Right cardiac atrium (tissue), 5 donors: ENCODE measurements at regions not wholly inside any gene's neighbourhood (a gene's known extent, or its start where the extent isn't known, plus 50 kb on each side); places are given as distances from the start of the nearest gene placed in this dataset.

Experiments
- ATAC-seq, 2 donors: fragments of 200-7000 bp; cut with Tn5 transposase; one replicate each; pipeline versions ENCODE4 v1.8.0 to v1.9.1; 2020; ENCODE audit warnings: moderate library complexity in 2 of 2, mild to moderate bottlenecking in 1 of 2
- DNase-seq, 3 donors: peaks; one replicate each; pipeline ENCODE4 v3.0.0-alpha.2; 2020
- H3K27ac ChIP-seq: one replicate; pipeline ENCODE4 v1.5.1; 2013; ENCODE audit warnings: mild to moderate bottlenecking, low read length, control low read depth, moderate library complexity
- H3K27me3 ChIP-seq: one replicate; pipeline ENCODE4 v1.6.1; 2013; ENCODE audit not compliant: control insufficient read depth, insufficient read depth
- H3K4me1 ChIP-seq: one replicate; pipeline ENCODE4 v1.6.1; 2013; ENCODE audit warnings: low read length; ENCODE audit not compliant: control insufficient read depth, insufficient read depth
- H3K4me3 ChIP-seq: one replicate; pipeline ENCODE4 v1.5.1; 2013; ENCODE audit warnings: low read length, control low read depth
- H3K9me3 ChIP-seq: one replicate; pipeline ENCODE4 v1.6.1; 2013; ENCODE audit warnings: low read length; ENCODE audit not compliant: control insufficient read depth
- WGBS: extraction: QIAGEN DNeasy Blood & Tissue Kit; methylation state at CpG from one replicate; pipeline ENCODE4 v1.1.7; 2013; 5-methylcytosine and 5-hydroxymethylcytosine counted together
- intact Hi-C, 4 donors: fragments of 100-400 bp; cut with DNase I; formaldehyde crosslinking; loops; one replicate each; pipeline versions ENCODE4 v1.11.0 to v1.14.0; 2022 to 2023
- donor health status: healthy with polysubstance abuse.
- donor health status: DM: no; HTN: yes; CAD: no.
- donor health status: DM: no; HTN: no; CAD: no.
- donor health status: DM: no; HTN: yes; CAD: no; lungs with severe emphysema.
- donor health status: DM: yes; HTN: yes; CAD: no.

GRCh38 chr2:128568106-128568505 is 249.4 kb upstream of the HS6ST1 start:
- Histone ChIP-seq H3K27ac (no peak overlapping the region), H3K4me1 (no peaks in the 10 kb centered on the region), H3K9me3 (no peaks in the 10 kb centered on the region), H3K27me3 (no peaks in the 10 kb centered on the region), H3K4me3 (no peak overlapping the region)
- ATAC-seq (no peak), DNase-seq (no peak)
- 79% methylated on average over 5 of the region's 5 CpGs for WGBS
- intact Hi-C loops: no loop called here

DNA sequence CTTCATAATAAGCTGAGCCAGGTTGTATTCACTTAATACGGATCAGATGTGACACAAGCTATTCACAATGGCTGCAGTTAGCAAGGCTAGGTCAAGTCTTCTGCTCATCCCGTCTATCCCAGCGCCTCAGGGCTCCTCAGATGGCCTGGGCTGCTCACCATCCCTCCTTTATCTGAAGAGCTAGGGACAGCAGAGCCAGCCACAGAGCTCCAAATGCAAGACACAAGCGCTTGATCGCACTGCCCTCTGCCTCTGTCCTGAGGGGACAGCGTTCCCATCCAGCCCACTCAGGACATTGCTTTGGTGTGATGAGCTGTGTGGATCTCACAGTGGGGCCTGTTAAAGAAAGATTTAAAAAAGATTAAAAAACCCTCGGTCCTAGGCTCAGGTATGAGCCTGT is 254.4 kb upstream of the HS6ST1 start:
- WGBS: 85% methylated on average over 7 of the region's 7 CpGs
- DNase-seq: no peak

DNA sequence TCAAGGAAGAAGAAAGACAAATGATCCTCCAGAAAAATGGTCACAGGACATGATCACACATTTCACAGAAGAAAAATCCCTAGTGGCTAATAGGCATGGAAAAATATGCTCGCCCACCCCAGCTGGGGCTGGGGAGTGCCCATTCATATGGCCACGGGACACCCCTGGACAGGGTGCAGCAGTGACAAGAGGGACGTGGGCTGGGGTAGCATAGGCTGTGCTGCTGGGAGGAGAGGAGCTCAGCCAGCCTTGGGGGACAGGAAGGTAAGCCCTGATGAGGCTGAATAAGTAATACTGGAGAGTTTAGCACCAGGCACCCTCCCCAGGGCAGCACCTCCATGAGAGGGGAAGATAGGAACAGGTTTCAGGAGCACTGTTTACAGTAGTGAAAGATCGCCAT is 254.9 kb upstream of the HS6ST1 start:
- intact Hi-C loops: no loop called here
- WGBS: 87% methylated on average over 4 of the region's 4 CpGs
- no peaks in the 10 kb centered on the region for H3K27me3 ChIP-seq
- ATAC-seq (no peak), DNase-seq (peak in 1 of 3 donors; percentile 37)
- H3K4me3 ChIP-seq: no peak overlapping the region
- H3K9me3 ChIP-seq: no peaks in the 10 kb centered on the region
- no peaks in the 10 kb centered on the region for H3K4me1 ChIP-seq
- no peak overlapping the region for H3K27ac ChIP-seq

More for the DNA sequence above, 254.4 kb upstream of the HS6ST1 start:
- H3K27me3 ChIP-seq: no peaks in the 10 kb centered on the region
- H3K9me3 ChIP-seq: no peaks in the 10 kb centered on the region
- ATAC-seq: peak in 1 of 2 donors; percentile 50
- no peak overlapping the region for H3K4me3 ChIP-seq
- no peaks in the 10 kb centered on the region for H3K4me1 ChIP-seq
- H3K27ac ChIP-seq: no peak overlapping the region
- intact Hi-C loops: no loop called here

- no peak overlapping the region for H3K4me3 ChIP-seq
- H3K9me3 ChIP-seq: no peaks in the 10 kb centered on the region
- WGBS: 89% methylated on average over 7 of the region's 7 CpGs
- H3K4me1 ChIP-seq: no peaks in the 10 kb centered on the region
- H3K27me3 ChIP-seq: no peaks in the 10 kb centered on the region
- H3K27ac ChIP-seq: no peak overlapping the region
- DNase-seq (no peak), ATAC-seq (no peak)
- intact Hi-C loops: no loop called here
Observed at GRCh38 chr2:128577141-128577930, 258.7 kb upstream of the HS6ST1 start.

DNA sequence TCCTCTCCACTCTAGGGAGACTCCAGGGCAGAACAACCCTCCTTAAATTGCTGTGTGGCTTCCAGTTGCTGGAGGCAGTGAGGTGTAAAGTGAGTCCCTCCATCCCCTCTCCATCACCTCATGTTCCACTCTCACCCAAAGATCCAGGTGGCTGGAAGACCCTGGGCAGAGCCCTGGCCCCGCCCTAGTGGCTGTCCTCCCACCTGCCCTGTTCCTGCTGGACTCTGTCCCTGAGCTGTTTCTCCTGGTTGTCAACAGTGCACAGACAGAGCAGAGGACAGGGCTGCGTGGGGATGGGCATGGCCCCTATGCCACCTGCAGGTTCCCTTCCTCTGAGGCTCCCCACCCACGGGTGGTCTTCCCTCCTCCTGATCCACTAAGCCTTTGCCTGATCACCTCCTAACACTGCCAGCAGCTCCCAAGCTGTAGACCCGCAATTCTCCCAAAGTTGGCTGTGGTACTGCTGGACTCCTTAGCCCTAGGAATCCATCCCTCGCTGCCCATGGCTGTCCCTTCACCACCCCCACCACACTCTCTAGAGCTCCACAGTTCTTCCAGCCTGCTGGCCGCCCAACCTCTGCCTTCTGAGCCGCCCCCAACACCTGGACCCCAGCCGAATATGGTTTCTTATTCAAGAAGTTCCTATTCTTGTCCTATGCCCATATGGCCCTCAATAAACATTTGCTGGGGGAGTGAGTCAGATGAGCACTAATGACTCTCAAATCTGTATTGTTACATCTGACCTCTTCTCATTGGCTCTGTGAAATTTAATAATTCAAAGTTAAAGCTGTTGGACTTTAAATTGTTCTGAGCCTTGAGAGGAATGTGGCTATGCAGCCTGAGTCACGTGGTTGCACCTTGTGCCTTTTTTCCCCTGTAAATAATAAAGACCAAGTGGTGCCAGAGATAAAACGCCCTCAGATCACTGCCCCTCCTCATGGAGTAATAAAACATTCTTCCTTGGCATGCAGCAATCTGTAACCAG is 260.0 kb upstream of the HS6ST1 start:
- no peak for ATAC-seq
- H3K4me3 ChIP-seq: no peak overlapping the region
- no peaks in the 10 kb centered on the region for H3K4me1 ChIP-seq
- no peak for DNase-seq
- WGBS: 71% methylated on average over 10 of the region's 10 CpGs
- no peaks in the 10 kb centered on the region for H3K9me3 ChIP-seq
- no peaks in the 10 kb centered on the region for H3K27me3 ChIP-seq
- no peak overlapping the region for H3K27ac ChIP-seq
- intact Hi-C loops: no loop called here

DNA sequence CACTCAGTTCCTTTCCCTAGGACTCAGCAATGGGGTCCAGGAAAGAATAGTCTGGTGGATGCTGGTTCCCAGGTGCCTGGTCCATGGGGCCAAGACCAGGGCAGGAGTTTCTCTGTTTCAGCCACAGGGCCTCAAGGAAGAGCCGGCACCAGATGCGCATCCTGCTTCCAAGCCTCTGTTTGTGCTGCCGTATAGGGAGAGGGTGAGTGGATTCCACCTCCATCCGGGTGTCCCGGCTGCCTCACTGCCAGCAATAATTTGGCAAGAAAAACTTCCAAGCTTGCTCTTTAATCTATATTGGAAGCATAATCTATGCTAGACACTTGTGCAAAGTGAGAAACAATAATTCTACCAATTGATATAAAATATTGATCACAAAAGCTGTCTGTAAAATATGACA is 261.2 kb upstream of the HS6ST1 start:
- intact Hi-C loops: no loop called here
- DNase-seq (no peak), ATAC-seq (no peak)
- no peak overlapping the region for H3K27ac ChIP-seq
- no peaks in the 10 kb centered on the region for H3K27me3 ChIP-seq
- no peak overlapping the region for H3K4me3 ChIP-seq
- 68% methylated on average over 5 of the region's 5 CpGs for WGBS
- no peaks in the 10 kb centered on the region for H3K4me1 ChIP-seq
- no peaks in the 10 kb centered on the region for H3K9me3 ChIP-seq

- Histone ChIP-seq H3K9me3 (no peaks in the 10 kb centered on the region), H3K4me3 (no peak overlapping the region), H3K27ac (no peak overlapping the region), H3K4me1 (no peaks in the 10 kb centered on the region), H3K27me3 (no peaks in the 10 kb centered on the region)
- 87% methylated on average over 6 of the region's 6 CpGs for WGBS
- DNase-seq: no peak
- ATAC-seq: peak in 1 of 2 donors; percentile 16
- intact Hi-C loops: no loop called here
Observed at GRCh38 chr2:128580988-128581848, 262.6 kb upstream of the HS6ST1 start.

- no peak overlapping the region for H3K4me3 ChIP-seq
- no peak overlapping the region for H3K27ac ChIP-seq
- 92% methylated on average over 2 of the region's 2 CpGs for WGBS
- intact Hi-C loops: no loop called here
- H3K9me3 ChIP-seq: no peaks in the 10 kb centered on the region
- DNase-seq: no peak
- ATAC-seq: no peak
- H3K4me1 ChIP-seq: no peaks in the 10 kb centered on the region
- no peaks in the 10 kb centered on the region for H3K27me3 ChIP-seq
Observed at GRCh38 chr2:128581849-128582244, 263.2 kb upstream of the HS6ST1 start.

- DNase-seq: no peak
- Histone ChIP-seq H3K4me3 (no peak overlapping the region), H3K9me3 (no peaks in the 10 kb centered on the region), H3K4me1 (no peaks in the 10 kb centered on the region), H3K27me3 (no peaks in the 10 kb centered on the region), H3K27ac (no peak overlapping the region)
- intact Hi-C loops: no loop called here
- WGBS: 68% methylated on average over 8 of the region's 8 CpGs
- no peak for ATAC-seq
Observed at GRCh38 chr2:128584296-128584890, 265.7 kb upstream of the HS6ST1 start.

DNA sequence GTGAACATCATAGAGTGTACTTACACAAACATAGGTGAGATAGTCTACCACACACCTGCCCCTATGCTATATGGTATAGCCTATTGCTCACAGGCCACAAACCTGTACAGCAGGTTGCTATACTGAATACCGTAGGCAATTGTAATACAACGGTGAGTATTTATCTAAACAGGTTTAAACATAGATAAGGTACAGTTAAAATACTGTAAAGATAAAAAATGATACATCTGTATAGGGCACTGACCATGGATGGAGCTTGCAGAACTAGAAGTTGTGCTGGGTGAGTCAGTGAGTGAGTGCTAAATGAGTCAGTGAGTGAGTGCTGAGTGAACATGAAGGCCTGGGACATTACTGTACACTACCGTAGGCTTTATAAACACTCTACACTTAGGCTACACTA is 267.0 kb upstream of the HS6ST1 start:
- no peak overlapping the region for H3K4me3 ChIP-seq
- H3K27me3 ChIP-seq: no peaks in the 10 kb centered on the region
- no peaks in the 10 kb centered on the region for H3K4me1 ChIP-seq
- H3K9me3 ChIP-seq: no peaks in the 10 kb centered on the region
- WGBS: 89% methylated on average over 3 of the region's 3 CpGs
- intact Hi-C loops: no loop called here
- ATAC-seq (no peak), DNase-seq (no peak)
- H3K27ac ChIP-seq: no peak overlapping the region
